GM12873 (cell line): ENCODE measurements at regions not wholly inside any gene's neighbourhood (a gene's known extent, or its start where the extent isn't known, plus 50 kb on each side); places are given as distances from the start of the nearest gene placed in this dataset.

Experiments
- TF ChIP-seq, protein P1 (sequence below): IDR thresholded peaks from 2 replicates; pipeline ENCODE4 v1.5.1; 2012; ENCODE audit warnings: low read depth, mild to moderate bottlenecking, moderate library complexity, low read length, control low read depth; ENCODE audit not compliant: insufficient read depth; ENCODE audit errors: missing control alignments

DNA sequence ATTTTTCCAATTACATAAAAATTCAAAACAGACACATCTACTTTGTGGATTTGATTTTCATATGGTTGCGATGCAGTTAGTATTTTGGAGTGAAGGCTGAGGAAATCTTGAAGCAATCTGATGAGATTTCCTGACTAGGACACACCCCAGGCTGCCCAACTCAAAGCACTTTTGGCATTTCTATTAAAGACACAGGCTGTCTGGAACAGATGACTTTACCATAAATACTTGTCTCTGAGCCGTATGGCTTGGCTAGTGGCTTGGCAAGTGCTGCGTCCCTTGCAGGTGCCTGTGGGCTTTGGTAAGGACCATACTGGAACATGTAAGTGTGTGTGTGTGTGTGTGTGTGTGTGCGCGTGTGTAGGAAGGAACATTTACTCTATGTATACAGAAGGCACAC, 218.8 kb downstream of the FGF9 start:
- TF ChIP-seq, protein P1, sequence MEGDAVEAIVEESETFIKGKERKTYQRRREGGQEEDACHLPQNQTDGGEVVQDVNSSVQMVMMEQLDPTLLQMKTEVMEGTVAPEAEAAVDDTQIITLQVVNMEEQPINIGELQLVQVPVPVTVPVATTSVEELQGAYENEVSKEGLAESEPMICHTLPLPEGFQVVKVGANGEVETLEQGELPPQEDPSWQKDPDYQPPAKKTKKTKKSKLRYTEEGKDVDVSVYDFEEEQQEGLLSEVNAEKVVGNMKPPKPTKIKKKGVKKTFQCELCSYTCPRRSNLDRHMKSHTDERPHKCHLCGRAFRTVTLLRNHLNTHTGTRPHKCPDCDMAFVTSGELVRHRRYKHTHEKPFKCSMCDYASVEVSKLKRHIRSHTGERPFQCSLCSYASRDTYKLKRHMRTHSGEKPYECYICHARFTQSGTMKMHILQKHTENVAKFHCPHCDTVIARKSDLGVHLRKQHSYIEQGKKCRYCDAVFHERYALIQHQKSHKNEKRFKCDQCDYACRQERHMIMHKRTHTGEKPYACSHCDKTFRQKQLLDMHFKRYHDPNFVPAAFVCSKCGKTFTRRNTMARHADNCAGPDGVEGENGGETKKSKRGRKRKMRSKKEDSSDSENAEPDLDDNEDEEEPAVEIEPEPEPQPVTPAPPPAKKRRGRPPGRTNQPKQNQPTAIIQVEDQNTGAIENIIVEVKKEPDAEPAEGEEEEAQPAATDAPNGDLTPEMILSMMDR = no peak

DNA sequence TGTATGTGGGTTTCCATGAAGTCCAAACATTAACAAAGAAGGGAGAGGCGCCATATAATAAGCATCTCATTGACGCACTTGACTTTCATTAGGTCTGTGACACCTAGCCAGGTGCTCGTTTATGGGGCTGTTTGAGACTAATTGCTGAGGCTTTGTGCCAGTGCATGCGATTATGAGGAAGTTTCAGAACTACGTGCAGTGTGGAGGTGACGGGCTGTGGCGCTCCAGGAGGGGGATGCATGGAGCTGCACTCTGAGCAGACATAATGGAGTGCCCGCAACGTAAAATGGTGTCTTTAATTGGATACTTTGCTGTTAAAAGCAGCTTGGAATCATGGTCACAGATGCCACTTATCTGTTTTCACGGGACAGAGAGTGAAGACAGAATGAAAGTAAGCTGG, 223.2 kb downstream of the FGF9 start:
- TF ChIP-seq, protein P1 = no peak

DNA sequence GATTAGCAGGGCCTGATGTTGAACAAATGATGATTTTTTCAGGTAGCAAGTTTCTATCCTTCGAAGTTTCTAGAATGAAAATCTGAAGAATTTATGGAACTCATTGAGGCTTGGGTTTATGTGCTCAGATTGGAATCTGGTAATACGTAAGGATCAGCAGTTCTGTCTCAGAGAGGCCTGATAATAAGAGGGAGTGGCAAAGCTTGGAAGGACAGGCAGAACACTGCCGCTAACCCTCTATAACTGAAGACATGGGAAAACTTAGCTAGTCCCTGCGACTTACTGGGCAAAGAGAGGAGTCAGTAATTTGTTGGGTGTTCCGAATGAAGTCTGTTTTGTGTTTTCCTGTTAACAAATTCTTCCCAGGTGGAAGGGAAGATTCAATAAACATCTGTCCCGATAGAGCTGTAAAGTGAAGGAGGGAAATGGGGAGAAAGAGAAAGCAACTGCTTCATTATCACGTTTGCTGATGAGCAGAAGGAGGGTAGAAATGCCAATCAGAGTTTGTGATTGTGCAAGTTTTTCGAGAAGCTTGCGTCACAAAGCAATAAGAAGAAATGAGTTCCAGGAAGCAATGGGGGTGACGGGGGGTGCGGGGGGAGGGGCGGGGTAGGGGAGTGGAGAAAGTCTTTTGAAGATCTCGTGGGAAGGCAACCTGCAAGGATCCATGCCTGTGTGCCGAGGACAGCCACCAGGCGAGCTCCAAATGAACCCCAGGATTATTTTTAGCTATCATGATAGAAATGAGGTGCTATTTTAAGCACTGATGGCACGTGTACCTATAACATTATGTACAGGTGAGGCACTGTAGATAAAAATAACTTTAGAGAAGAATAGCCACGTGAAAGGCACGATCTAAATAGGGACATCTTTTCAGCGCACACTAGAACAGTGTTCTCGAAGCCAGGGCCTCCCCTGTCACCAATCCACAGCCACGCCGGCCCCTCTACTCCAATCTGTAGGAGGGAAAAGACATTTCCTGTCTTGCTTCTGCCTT, 224.1 kb downstream of the FGF9 start:
- TF ChIP-seq, protein P1 = no peak

DNA sequence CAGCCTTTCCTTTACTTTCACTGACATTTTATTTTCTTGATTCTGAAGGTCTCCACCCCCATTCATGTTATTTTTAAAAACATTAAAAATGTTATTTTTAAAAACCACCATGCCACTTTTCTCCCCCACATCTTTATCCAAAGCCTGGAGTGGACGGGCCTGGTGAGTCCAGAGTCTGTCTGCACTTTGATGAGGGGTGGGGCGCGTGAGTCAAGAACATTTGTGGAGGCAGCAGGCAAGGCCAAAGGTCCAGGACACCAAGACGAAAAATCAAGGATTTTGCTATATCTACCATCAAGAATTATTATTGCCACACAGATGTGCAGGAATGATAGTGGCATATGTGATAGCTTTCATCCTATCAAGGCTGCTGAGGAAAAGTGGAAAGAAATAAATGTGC, 224.9 kb downstream of the FGF9 start:
- TF ChIP-seq, protein P1 = no peak

DNA sequence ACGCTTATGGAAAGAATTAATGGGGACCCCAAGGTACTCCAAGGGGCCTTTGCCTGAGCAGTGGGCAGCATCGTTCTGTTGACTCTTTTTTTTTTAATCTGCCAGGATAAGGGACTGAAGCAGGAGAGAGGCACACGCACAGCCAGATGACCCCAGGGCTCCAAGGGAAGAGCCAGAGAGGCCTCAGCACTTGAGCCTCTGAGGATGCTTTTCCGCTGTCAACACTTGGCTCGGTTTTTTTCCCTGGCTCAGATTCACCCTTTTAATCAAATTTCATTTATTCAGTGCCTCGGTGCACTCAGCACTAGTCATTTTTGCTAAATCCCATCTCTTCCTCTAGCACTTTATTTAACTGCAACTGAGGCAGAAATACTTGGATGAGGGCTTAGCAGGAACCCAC, 226.3 kb downstream of the FGF9 start:
- TF ChIP-seq, protein P1 = no peak

DNA sequence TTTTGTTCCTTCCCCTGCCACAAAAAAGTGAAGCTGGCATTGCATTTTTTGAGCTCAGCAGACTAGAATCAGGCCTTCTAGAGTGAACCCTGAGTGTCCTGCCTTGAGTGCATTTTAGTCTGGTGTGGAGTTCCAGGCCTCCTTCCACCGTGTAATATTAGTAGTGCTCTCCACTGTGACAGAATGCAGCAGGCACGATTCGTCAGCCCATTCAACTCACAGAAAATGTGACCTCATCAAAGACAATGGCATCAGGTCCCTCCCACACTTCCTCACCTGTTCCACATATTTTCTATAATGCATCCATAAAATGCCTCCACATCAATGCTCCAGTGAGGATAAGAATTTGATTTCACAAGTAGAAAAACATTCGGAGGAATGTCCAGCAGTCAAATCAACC, 227.6 kb downstream of the FGF9 start:
- TF ChIP-seq, protein P1 = no peak

DNA sequence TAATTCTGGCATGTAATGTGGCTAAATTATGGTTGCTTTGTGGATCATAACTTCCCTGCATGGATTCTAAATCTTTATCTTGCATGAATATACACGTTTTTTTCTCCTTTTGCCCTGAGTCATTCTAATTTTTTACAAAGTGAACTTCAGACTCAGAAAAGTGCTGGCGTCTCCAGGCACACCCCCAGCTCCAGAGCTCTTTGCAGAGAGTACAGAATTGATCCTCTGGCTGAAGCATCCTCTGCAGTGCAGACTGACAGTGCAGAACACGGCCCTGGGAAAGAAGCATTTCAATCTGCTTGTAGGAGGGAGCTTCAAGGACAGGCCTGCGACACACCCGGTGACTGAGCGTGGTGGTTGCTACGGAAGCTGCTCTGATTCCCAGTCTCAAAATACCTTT, 228.1 kb downstream of the FGF9 start:
- TF ChIP-seq, protein P1 = no peak
